Testis (tissue), 2 donors: ENCODE measurements at regions not wholly inside any gene's neighbourhood (a gene's known extent, or its start where the extent isn't known, plus 50 kb on each side); places are given as distances from the start of the nearest gene placed in this dataset.

Experiments used
- POLR2A ChIP-seq: fragments of 450-650 bp; IDR thresholded peaks from one replicate; pipeline ENCODE4 v1.6.1; 2017; ENCODE audit warnings: antibody characterized with exemption, mild to moderate bottlenecking, moderate library complexity
- TF ChIP-seq, protein P1 (sequence below), 3 experiments: fragments of 450-650 bp in 2 of 3; fragments of 200-600 bp in 1 of 3; sonication (generic) in 1 of 3; IDR thresholded peaks; one replicate each; pipeline ENCODE4 v1.5.1; 2016 to 2019; ENCODE audit warnings: antibody characterized with exemption in 3 of 3, mild to moderate bottlenecking in 2 of 3, moderate library complexity in 1 of 3

DNA sequence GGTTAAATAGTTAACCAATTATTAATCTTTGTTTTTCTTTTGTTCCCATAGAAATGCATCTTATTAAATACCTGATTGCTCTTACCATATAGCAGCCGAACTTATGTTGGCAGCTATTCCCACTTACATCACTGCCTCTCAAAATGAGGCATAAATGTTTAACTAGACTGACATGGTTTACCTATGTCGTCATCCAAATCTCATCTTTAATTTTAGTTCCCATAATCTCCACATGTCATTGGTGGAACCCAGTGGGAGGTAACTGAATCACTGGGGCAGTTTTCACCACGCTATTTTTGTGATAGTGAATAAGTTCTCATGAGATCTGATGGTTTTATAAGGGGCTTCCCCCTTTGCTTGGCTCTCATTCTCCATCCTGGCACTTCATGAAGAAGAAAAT is 499.2 kb upstream of the ATP2B1 start:
- TF ChIP-seq, protein P1, sequence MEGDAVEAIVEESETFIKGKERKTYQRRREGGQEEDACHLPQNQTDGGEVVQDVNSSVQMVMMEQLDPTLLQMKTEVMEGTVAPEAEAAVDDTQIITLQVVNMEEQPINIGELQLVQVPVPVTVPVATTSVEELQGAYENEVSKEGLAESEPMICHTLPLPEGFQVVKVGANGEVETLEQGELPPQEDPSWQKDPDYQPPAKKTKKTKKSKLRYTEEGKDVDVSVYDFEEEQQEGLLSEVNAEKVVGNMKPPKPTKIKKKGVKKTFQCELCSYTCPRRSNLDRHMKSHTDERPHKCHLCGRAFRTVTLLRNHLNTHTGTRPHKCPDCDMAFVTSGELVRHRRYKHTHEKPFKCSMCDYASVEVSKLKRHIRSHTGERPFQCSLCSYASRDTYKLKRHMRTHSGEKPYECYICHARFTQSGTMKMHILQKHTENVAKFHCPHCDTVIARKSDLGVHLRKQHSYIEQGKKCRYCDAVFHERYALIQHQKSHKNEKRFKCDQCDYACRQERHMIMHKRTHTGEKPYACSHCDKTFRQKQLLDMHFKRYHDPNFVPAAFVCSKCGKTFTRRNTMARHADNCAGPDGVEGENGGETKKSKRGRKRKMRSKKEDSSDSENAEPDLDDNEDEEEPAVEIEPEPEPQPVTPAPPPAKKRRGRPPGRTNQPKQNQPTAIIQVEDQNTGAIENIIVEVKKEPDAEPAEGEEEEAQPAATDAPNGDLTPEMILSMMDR (IDR thresholded peaks at IDR 0.05): no peak
- no peak for TF ChIP-seq POLR2A
